ENCODE measurements at regions not wholly inside any gene's neighbourhood (a gene's known extent, or its start where the extent isn't known, plus 50 kb on each side); places are given as distances from the start of the nearest gene placed in this dataset.

- H3K27me3 ChIP-seq (ENCODE audit: low read length), result no peaks in the 10 kb centered on the region
- intact Hi-C loops (cut with micrococcal nuclease), result no loop called here
These were observed 1280.0 kb downstream of the EFNB2 start for GRCh38 chr13:105255472-105255871.

GRCh38 chr13:105251293-105251692 is 1284.2 kb downstream of the EFNB2 start:
- no peaks in the 10 kb centered on the region for H3K4me1 ChIP-seq (ENCODE audit: insufficient read depth, low read length)
- DNase-seq (no peak), ATAC-seq (no peak)
- H2AFZ ChIP-seq (ENCODE audit: low read length), result no peak overlapping the region
- H3K36me3 ChIP-seq (ENCODE audit: low read depth, low read length), result no peaks in the 10 kb centered on the region
- no peaks in the 10 kb centered on the region for H3K27me3 ChIP-seq (ENCODE audit: low read length)
- intact Hi-C loops (cut with micrococcal nuclease), result no loop called here
- no peaks in the 10 kb centered on the region for H3K9me3 ChIP-seq (ENCODE audit: low read length)
- POLR2A ChIA-PET (ENCODE audit: unreplicated experiment), result no interaction called here
- BruUV-seq (replicated peaks), result no TSS peak
- no peaks in the 10 kb centered on the region for H4K20me1 ChIP-seq (ENCODE audit: low read length)
- no peak overlapping the region for H3K9ac ChIP-seq (ENCODE audit: low read length)
- no peaks in the 10 kb centered on the region for H3K79me2 ChIP-seq (ENCODE audit: low read length)
- TF ChIP-seq EZH2phosphoT487 (IDR thresholded peaks at IDR 0.05; ENCODE audit: borderline replicate concordance, low read length) (no peak), CTCF (conservative IDR thresholded peaks at IDR 0.05; ENCODE audit: low read depth, low read length) (no peak), EZH2 (IDR thresholded peaks at IDR 0.05; ENCODE audit: low read length, unreplicated experiment) (no peak)
- H3K4me2 ChIP-seq (ENCODE audit: low read length), result no peak overlapping the region
- H3K9me2 ChIP-seq (replicated peaks; ENCODE audit: low read length), result no peaks in the 10 kb centered on the region
- H3K4me3 ChIP-seq (ENCODE audit: low read length), result no peak overlapping the region
- CTCF ChIA-PET, result no interaction called here
- H3K27ac ChIP-seq (ENCODE audit: low read length), result no peak overlapping the region
- no peaks in the 10 kb centered on the region for H3F3A ChIP-seq (ENCODE audit: low read length, unreplicated experiment)

More at GRCh38 chr13:105255472-105255871, 1280.0 kb downstream of the EFNB2 start:
- no peak overlapping the region for H2AFZ ChIP-seq (ENCODE audit: low read length)
- H3K9me2 ChIP-seq (replicated peaks; ENCODE audit: low read length), result no peaks in the 10 kb centered on the region
- no peak for TF ChIP-seq EZH2phosphoT487 (IDR thresholded peaks at IDR 0.05; ENCODE audit: borderline replicate concordance, low read length)
- no peak for TF ChIP-seq EZH2 (IDR thresholded peaks at IDR 0.05; ENCODE audit: low read length, unreplicated experiment)
- no peak for TF ChIP-seq CTCF (conservative IDR thresholded peaks at IDR 0.05; ENCODE audit: low read depth, low read length)
- no peak for DNase-seq
- no TSS peak for BruUV-seq (replicated peaks)
- no peak overlapping the region for H3K27ac ChIP-seq (ENCODE audit: low read length)
- ChIA-PET POLR2A (ENCODE audit: unreplicated experiment) (no interaction called here), CTCF (no interaction called here)
- no peaks in the 10 kb centered on the region for H3F3A ChIP-seq (ENCODE audit: low read length, unreplicated experiment)
- no peak overlapping the region for H3K4me2 ChIP-seq (ENCODE audit: low read length)
- no peaks in the 10 kb centered on the region for H3K79me2 ChIP-seq (ENCODE audit: low read length)
- H3K9me3 ChIP-seq (ENCODE audit: low read length), result no peaks in the 10 kb centered on the region
- H3K4me1 ChIP-seq (ENCODE audit: insufficient read depth, low read length), result no peaks in the 10 kb centered on the region
- ATAC-seq, result no peak
- H4K20me1 ChIP-seq (ENCODE audit: low read length), result no peaks in the 10 kb centered on the region
- H3K4me3 ChIP-seq (ENCODE audit: low read length), result no peak overlapping the region
- no peaks in the 10 kb centered on the region for H3K36me3 ChIP-seq (ENCODE audit: low read depth, low read length)
- no peak overlapping the region for H3K9ac ChIP-seq (ENCODE audit: low read length)

GRCh38 chr13:105247830-105248229 is 1287.6 kb downstream of the EFNB2 start:
- CTCF ChIA-PET, result no interaction called here
- Histone ChIP-seq H3K9ac (ENCODE audit: low read length) (no peak overlapping the region), H4K20me1 (ENCODE audit: low read length) (no peaks in the 10 kb centered on the region), H3K27ac (ENCODE audit: low read length) (no peak overlapping the region), H3K4me2 (ENCODE audit: low read length) (no peak overlapping the region), H3F3A (ENCODE audit: low read length, unreplicated experiment) (no peaks in the 10 kb centered on the region), H3K79me2 (ENCODE audit: low read length) (no peaks in the 10 kb centered on the region), H3K36me3 (ENCODE audit: low read depth, low read length) (no peaks in the 10 kb centered on the region), H3K27me3 (ENCODE audit: low read length) (no peaks in the 10 kb centered on the region), H2AFZ (ENCODE audit: low read length) (no peak overlapping the region), H3K4me1 (ENCODE audit: insufficient read depth, low read length) (no peaks in the 10 kb centered on the region), H3K4me3 (ENCODE audit: low read length) (no peak overlapping the region), H3K9me3 (ENCODE audit: low read length) (no peaks in the 10 kb centered on the region), H3K9me2 (replicated peaks; ENCODE audit: low read length) (no peaks in the 10 kb centered on the region)
- BruUV-seq (replicated peaks), result no TSS peak
- no peak for DNase-seq
- TF ChIP-seq CTCF (conservative IDR thresholded peaks at IDR 0.05; ENCODE audit: low read depth, low read length) (no peak), EZH2 (IDR thresholded peaks at IDR 0.05; ENCODE audit: low read length, unreplicated experiment) (no peak), EZH2phosphoT487 (IDR thresholded peaks at IDR 0.05; ENCODE audit: borderline replicate concordance, low read length) (no peak)
- POLR2A ChIA-PET (ENCODE audit: unreplicated experiment), result no interaction called here
- no peak for ATAC-seq
- intact Hi-C loops (cut with micrococcal nuclease), result no loop called here
